Tibial nerve (tissue), 4 donors: ENCODE measurements at regions not wholly inside any gene's neighbourhood (a gene's known extent, or its start where the extent isn't known, plus 50 kb on each side); places are given as distances from the start of the nearest gene placed in this dataset.

Experiments used
- CTCF ChIP-seq, 5 experiments: fragments of 200-600 bp in 3 of 5; fragments of 450-650 bp in 2 of 5; sonication (generic) in 3 of 5; IDR thresholded peaks; one replicate each; pipeline ENCODE4 v1.5.1; 2016 to 2019; ENCODE audit warnings: antibody characterized with exemption in 5 of 5, mild to moderate bottlenecking in 3 of 5, moderate library complexity in 2 of 5
- EP300 ChIP-seq, 2 donors: sonication (generic); formaldehyde crosslinking; IDR thresholded peaks; one replicate each; pipeline ENCODE4 v1.6.1; 2017; ENCODE audit warnings: antibody characterized with exemption in 2 of 2, mild to moderate bottlenecking in 1 of 2
- POLR2A ChIP-seq, 2 donors: fragments of 450-650 bp; IDR thresholded peaks; one replicate each; pipeline ENCODE4 v1.6.1; 2017; ENCODE audit warnings: antibody characterized with exemption in 2 of 2, mild to moderate bottlenecking in 2 of 2, moderate library complexity in 2 of 2

DNA sequence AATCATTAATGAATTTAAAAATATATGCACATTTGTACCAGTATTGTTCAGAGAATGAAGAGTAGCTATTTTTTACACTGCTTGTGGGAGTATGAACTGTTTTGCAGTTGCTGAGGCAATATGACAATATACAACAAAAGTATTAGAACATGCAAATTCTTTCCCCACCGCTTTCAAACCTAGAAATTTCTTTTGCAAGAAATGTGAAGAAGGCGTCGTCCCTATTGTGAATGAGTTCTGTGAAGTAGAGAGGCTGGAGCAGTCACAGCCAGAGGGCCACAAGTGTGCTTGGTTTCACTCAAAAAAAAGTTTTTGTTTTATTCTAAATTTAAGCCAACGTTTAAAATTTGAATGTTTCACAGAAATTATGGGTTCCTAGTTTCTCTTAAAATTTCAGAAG is 184.9 kb downstream of the ALG10B start:
- TF ChIP-seq CTCF (IDR thresholded peaks at IDR 0.05) (no peak), EP300 (IDR thresholded peaks at IDR 0.05) (no peak), POLR2A (IDR thresholded peaks at IDR 0.05) (no peak)
